Heart left ventricle (tissue), 16 donors: ENCODE measurements at regions not wholly inside any gene's neighbourhood (a gene's known extent, or its start where the extent isn't known, plus 50 kb on each side); places are given as distances from the start of the nearest gene placed in this dataset.

ENCODE experiments used
- ATAC-seq, 4 donors: fragments of 200-7000 bp; cut with Tn5 transposase; one replicate each; pipeline ENCODE4 v1.9.1; 2020 to 2022; ENCODE audit warnings: moderate library complexity in 4 of 4, mild to moderate bottlenecking in 3 of 4, moderate number of reproducible peaks in 1 of 4
- DNase-seq, 5 donors: peaks; one replicate each; pipeline ENCODE4 v3.0.0-alpha.2; 2020
- H3K27ac ChIP-seq, 12 donors: fragments of 200-600 bp; sonication (generic) in 4 of 12; one replicate each; pipeline versions ENCODE4 v1.5.0 to v1.8.0; 2016 to 2022; ENCODE audit warnings: mild to moderate bottlenecking in 2 of 12
- H3K27me3 ChIP-seq, 9 donors: fragments of 200-600 bp; sonication (generic) in 2 of 9; one replicate each; pipeline versions ENCODE4 v1.5.1 to v1.8.0; 2016 to 2022; ENCODE audit warnings: mild to moderate bottlenecking in 3 of 9
- H3K36me3 ChIP-seq, 9 donors: fragments of 200-600 bp; sonication (generic) in 2 of 9; one replicate each; pipeline versions ENCODE4 v1.5.0 to v1.8.0; 2018 to 2022; ENCODE audit warnings: mild to moderate bottlenecking in 2 of 9
- H3K4me1 ChIP-seq, 12 donors: fragments of 200-600 bp; sonication (generic) in 4 of 12; one replicate each; pipeline versions ENCODE4 v1.5.0 to v1.8.0; 2016 to 2022; ENCODE audit warnings: mild to moderate bottlenecking in 3 of 12
- H3K4me3 ChIP-seq, 12 donors: fragments of 200-600 bp; sonication (generic) in 4 of 12; one replicate each; pipeline versions ENCODE4 v1.5.0 to v1.8.0; 2017 to 2022; ENCODE audit warnings: mild to moderate bottlenecking in 9 of 12, moderate library complexity in 4 of 12
- H3K9me3 ChIP-seq, 12 donors: fragments of 200-600 bp; sonication (generic) in 4 of 12; one replicate each; pipeline versions ENCODE4 v1.5.0 to v1.8.0; 2016 to 2022; ENCODE audit warnings: mild to moderate bottlenecking in 1 of 12
- POLR2A ChIP-seq, 2 donors: fragments of 450-650 bp; IDR thresholded peaks; one replicate each; pipeline ENCODE4 v1.6.1; 2017; ENCODE audit warnings: antibody characterized with exemption in 2 of 2, mild to moderate bottlenecking in 2 of 2, moderate library complexity in 2 of 2
- WGBS, 4 donors: extraction: QIAGEN DNeasy Blood & Tissue Kit in 2 of 4; methylation state at CpG; one replicate each; pipeline versions ENCODE4 v1.1.5 to v1.1.7; 2013 to 2018; 5-methylcytosine and 5-hydroxymethylcytosine counted together
- intact Hi-C, 10 donors: fragments of 100-400 bp; cut with DNase I; formaldehyde crosslinking; loops; one replicate each; pipeline versions ENCODE4 v1.11.1 to v1.14.2; 2022
- TF ChIP-seq, protein P1 (sequence below), 12 donors: fragments of 200-600 bp; sonication (generic) in 4 of 12; IDR thresholded peaks; one replicate each; pipeline versions ENCODE4 v1.5.0 to v1.8.0; 2018 to 2022; ENCODE audit warnings: antibody characterized with exemption in 12 of 12, mild to moderate bottlenecking in 5 of 12
- donor health status: ischemic (EF 13 %, LVEDD 7.1; RV severe dilation, severe dysfunction).
- donor health status: healthy with polysubstance abuse.
- donor health status: DM: no; HTN: yes; CAD: no.
- donor health status: DM: no; HTN: no; CAD: no.
- donor health status: ischemic (EF 25% LVEDD 6.9; RV normal size, moderate dysfunction).
- donor health status: ischemic (EF 25% LVEDD 5.7; RV mildly dilated, moderate dysfunction).
- donor health status: healthy.
- donor health status: DM: yes; HTN: yes; CAD: no.
- donor health status: ischemic (EF 35%, LVEDD 5.7; RV mildly dilated, moderate dysfunction).
- donor health status: nonischemic (EF 11% LVEDD 7.7; RV severe dilation, severe dysfunction).
- donor health status: DM: yes; HTN: yes; CAD: no.
- donor health status: PGD.
- donor health status: ischemic (EF 29% LVEDD 5.4; RV normal size, mild dysfunction).
- donor health status: nonischemic (EF 23%, LVEDD 6.1; RV moderate dilation, normal function).

DNA sequence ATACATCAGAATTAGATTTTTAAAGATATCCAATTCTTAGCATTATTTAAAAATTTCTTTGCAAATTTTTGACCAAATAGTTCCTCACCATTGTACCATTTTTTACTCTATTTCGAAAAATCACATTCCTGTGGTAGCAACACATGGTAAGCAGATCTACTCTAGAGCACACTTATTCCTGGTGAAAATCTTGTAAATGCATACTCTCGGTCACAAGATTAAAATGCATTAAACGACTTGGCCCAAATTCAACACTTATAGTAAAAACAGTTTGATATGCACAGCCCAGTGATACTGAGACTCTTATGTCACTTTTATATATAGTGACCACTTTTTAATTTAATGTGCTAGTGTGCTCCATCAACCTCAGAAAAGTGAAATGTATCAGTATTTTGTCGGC lies 208.8 kb upstream of the TARS1 start:
- ATAC-seq, result no peak
- intact Hi-C loops, result no loop called here

DNA sequence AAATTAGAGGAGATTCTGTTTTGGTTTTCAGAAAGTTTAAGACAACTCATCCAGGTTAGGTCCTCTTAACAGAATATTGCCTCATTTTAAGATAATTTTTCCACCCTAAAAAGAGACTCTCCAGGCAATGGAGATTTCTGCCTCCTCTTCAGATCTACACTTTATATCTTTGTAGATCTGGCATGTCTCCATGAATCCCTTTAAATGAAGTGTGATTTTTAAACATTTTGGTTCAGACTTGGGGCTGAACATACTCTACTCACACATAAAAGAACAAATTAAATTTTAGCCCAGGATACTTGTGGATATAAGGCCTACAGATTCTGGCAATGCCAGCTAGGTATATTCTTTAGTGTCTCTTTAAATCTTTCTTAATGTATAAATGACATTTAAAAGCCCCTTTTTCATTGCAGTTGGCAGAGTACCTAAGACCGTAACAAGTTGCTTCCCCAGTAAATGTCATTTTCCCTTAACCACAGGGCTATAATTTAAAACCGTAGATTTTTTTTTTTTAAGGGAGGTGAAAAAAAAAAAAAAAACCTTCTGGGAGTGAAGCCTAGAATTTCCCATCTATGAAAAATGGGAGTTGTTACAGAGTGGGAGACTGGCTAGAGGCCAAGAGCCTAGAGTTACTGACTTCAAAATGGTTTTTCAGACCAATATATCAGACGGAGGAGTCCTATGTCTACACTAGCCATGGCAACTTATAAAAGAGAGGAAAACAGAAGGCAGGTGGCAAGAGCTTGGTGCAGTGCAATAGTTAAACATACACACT lies 207.8 kb upstream of the TARS1 start:
- no peak for TF ChIP-seq POLR2A (IDR thresholded peaks at IDR 0.05)
- TF ChIP-seq, protein P1, sequence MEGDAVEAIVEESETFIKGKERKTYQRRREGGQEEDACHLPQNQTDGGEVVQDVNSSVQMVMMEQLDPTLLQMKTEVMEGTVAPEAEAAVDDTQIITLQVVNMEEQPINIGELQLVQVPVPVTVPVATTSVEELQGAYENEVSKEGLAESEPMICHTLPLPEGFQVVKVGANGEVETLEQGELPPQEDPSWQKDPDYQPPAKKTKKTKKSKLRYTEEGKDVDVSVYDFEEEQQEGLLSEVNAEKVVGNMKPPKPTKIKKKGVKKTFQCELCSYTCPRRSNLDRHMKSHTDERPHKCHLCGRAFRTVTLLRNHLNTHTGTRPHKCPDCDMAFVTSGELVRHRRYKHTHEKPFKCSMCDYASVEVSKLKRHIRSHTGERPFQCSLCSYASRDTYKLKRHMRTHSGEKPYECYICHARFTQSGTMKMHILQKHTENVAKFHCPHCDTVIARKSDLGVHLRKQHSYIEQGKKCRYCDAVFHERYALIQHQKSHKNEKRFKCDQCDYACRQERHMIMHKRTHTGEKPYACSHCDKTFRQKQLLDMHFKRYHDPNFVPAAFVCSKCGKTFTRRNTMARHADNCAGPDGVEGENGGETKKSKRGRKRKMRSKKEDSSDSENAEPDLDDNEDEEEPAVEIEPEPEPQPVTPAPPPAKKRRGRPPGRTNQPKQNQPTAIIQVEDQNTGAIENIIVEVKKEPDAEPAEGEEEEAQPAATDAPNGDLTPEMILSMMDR (IDR thresholded peaks at IDR 0.05), result no peak
- no peaks in the 10 kb centered on the region for H3K27me3 ChIP-seq
- peaks cover 0 to 21% (median 4%) of the 10 kb centered on the region in 12 donors for H3K4me1 ChIP-seq
- H3K36me3 ChIP-seq, result no peaks in the 10 kb centered on the region
- no peak overlapping the region for H3K4me3 ChIP-seq
- intact Hi-C loops, result no loop called here
- no peak for DNase-seq
- ATAC-seq, result no peak
- H3K9me3 ChIP-seq, result no peaks in the 10 kb centered on the region
- no peak overlapping the region for H3K27ac ChIP-seq
- 56 to 66% (median 59%) methylated on average over 3 of the region's 3 CpGs for WGBS, 4 donors

More for the DNA sequence above, 208.8 kb upstream of the TARS1 start:
- no peaks in the 10 kb centered on the region for H3K36me3 ChIP-seq
- WGBS, 4 donors, result 77 to 87% (median 83%) methylated on average over 4 of the region's 4 CpGs
- H3K27ac ChIP-seq, result no peak overlapping the region
- H3K27me3 ChIP-seq, result no peaks in the 10 kb centered on the region
- DNase-seq, result no peak
- H3K9me3 ChIP-seq, result no peaks in the 10 kb centered on the region
- no peak for TF ChIP-seq POLR2A (IDR thresholded peaks at IDR 0.05)
- TF ChIP-seq, protein P1 (IDR thresholded peaks at IDR 0.05), result no peak
- peaks cover 0 to 23% (median 5%) of the 10 kb centered on the region in 12 donors for H3K4me1 ChIP-seq
- no peak overlapping the region for H3K4me3 ChIP-seq

DNA sequence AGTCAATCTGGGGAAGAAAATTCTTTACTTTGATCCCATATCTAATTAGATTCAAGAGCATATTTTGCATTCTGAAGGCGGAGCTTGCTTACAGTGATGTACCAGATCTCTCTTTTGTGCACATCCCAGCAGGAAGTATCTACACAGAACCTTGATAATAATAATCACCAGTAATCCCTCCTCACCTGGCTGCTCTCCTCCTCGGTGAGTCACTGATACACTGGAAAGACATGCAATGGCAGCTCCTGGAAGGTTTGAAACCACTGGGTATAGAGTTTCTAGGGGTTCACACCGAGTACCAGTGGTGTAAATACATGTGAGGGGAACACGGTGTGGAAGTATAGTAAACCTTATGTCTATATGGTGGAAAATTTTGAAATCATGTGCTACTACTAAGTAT lies 205.5 kb upstream of the TARS1 start:
- 91 to 95% (median 93%) methylated on average over 4 of the region's 4 CpGs for WGBS, 4 donors
- DNase-seq (no peak), ATAC-seq (no peak)
- peaks cover 0 to 12% (median 0%) of the 10 kb centered on the region in 12 donors for H3K4me1 ChIP-seq
- no peak for TF ChIP-seq POLR2A (IDR thresholded peaks at IDR 0.05)
- TF ChIP-seq, protein P1 (IDR thresholded peaks at IDR 0.05), result no peak
- H3K4me3 ChIP-seq, result no peak overlapping the region
- H3K36me3 ChIP-seq, result no peaks in the 10 kb centered on the region
- H3K9me3 ChIP-seq, result no peaks in the 10 kb centered on the region
- no peaks in the 10 kb centered on the region for H3K27me3 ChIP-seq
- H3K27ac ChIP-seq, result no peak overlapping the region
- intact Hi-C loops, result no loop called here

DNA sequence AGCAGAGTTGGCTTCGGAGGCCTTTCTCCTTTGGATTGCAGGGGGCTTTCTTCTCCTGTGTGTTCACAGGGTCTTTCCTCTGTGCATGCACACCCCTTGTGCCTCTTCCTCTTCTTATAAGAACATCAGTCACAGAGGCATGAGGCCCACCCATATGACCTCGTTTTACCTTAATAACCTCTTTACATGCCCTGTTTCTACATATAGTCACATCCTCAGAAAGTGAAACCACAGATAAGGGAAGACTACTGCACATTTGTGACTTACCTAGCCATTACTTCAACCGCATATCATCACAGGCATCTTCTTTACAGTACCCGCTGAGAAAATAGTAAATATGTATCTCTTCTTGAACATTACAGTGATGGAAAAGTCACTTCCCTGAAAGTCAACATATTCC lies 204.9 kb upstream of the TARS1 start:
- no peak overlapping the region for H3K4me3 ChIP-seq
- DNase-seq (no peak), ATAC-seq (no peak)
- H3K4me1 ChIP-seq, result peaks cover 0 to 12% (median 0%) of the 10 kb centered on the region in 12 donors
- no peak overlapping the region for H3K27ac ChIP-seq
- no peaks in the 10 kb centered on the region for H3K27me3 ChIP-seq
- no peaks in the 10 kb centered on the region for H3K36me3 ChIP-seq
- no peak for TF ChIP-seq POLR2A (IDR thresholded peaks at IDR 0.05)
- TF ChIP-seq, protein P1 (IDR thresholded peaks at IDR 0.05), result no peak
- intact Hi-C loops, result no loop called here
- WGBS, 4 donors, result 83 to 86% (median 84%) methylated on average over 4 of the region's 4 CpGs
- no peaks in the 10 kb centered on the region for H3K9me3 ChIP-seq
